NCI-H1694 treated with DMSO at 0.1 percent for 48 hours (cell line): ENCODE measurements at regions not wholly inside any gene's neighbourhood (a gene's known extent, or its start where the extent isn't known, plus 50 kb on each side); places are given as distances from the start of the nearest gene placed in this dataset.

ENCODE experiments used
- DNase-seq: peaks from one replicate; lab custom pipeline; 2025; lab: John Stamatoyannopoulos, UW

GRCh38 chr4:178414881-178415446 is 972.7 kb upstream of the AGA start:
- DNase-seq, result no peak

GRCh38 chr4:178415925-178416324 is 973.7 kb upstream of the AGA start:
- DNase-seq, result no peak

- DNase-seq, result no peak
Observed at GRCh38 chr4:178423366-178423765, 981.1 kb upstream of the AGA start.

GRCh38 chr4:178426871-178427270 is 984.6 kb upstream of the AGA start:
- DNase-seq, result no peak

GRCh38 chr4:178427663-178428062 is 985.4 kb upstream of the AGA start:
- no peak for DNase-seq

DNA sequence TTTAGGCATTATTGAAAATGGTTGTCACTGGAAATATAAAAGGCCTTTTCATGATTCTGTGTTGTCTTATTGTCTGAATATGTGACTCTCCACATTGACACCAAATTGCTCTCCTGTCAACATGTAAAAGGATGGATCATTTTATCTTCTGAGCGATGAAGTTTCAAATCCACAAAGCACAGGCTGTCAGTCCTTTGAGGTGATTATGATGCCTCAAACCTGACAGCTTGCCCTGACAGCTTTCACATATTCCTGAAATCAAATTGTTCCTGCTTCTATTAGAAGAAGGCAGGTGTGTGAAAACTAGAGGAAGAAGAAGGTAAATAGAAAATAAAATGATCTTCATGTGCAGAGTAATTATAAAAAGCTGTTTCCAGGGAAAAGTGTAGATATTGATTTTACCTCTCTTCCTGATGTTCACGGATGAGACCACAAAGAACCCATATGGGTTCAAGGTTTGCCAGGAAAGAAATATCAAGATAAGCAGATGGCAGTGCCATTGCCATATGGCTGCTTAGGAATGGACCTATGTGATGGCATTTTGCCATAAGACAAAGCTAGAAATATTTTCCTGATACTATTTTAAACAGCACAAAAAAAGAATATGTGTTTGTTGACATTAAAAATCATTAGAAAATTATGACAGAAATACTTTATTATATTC is 1006.3 kb upstream of the AGA start:
- no peak for DNase-seq

- no peak for DNase-seq
Observed at GRCh38 chr4:178450614-178451013, 1008.4 kb upstream of the AGA start.

- no peak for DNase-seq
Observed at GRCh38 chr4:178453057-178453456, 1010.8 kb upstream of the AGA start.

GRCh38 chr4:178457286-178457685 is 1015.0 kb upstream of the AGA start:
- DNase-seq, result no peak

GRCh38 chr4:178462710-178463109 is 1020.5 kb upstream of the AGA start:
- DNase-seq, result no peak

GRCh38 chr4:178463747-178464146 is 1021.5 kb upstream of the AGA start:
- no peak for DNase-seq

DNA sequence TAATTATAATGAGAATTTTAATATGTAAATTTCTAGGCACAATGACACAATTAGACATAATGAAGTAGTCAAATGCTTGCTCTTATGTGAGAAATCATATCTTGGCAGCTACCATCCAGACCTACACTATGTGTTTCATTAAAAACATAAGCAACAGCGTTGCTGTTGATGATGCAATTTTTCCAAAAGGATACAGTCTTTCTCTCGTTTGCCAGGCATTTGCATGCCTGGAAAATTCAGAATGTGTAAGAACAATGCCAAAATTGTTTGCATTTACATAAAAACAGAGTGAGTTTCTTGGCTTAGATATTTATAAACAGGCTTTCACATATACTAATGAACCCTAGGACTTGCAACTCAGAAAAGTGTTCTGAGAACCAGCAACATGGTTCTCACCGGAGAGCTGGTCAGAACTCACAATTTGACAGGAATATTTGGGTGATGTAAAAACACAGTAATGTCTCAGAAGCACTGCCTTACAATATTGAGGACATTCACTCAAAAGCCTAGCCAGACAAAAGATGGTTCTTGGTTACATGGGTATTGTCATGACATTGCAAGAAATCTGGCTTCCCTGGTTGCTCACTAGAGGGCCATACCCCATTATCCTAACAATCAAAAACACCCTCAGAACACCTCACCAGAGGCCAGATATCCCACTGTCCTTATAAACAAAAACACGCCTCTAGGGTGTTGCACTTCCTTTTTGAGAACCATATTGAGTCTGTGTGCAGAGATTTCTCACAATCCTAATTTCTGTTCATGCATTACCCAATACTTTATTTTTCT is 1029.0 kb upstream of the AGA start:
- DNase-seq, result no peak

DNA sequence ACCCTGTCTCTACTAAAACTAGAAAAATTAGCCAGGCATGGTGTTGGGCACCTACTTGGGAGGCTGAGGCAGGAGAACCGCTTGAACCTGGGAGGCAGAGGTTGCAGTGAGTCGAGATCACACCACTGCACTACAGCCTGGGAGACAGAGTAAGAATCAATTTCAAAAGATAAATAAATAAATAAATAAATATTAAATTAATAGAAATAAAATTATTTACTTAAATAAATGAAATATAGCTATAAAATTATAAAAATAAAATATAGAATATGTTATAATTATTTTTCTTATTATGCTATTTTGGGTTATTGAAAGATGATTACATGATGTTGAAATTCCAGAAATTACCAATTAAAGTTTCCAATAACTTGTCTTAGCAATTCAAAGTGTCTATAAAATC is 1029.8 kb upstream of the AGA start:
- DNase-seq, result no peak

DNA sequence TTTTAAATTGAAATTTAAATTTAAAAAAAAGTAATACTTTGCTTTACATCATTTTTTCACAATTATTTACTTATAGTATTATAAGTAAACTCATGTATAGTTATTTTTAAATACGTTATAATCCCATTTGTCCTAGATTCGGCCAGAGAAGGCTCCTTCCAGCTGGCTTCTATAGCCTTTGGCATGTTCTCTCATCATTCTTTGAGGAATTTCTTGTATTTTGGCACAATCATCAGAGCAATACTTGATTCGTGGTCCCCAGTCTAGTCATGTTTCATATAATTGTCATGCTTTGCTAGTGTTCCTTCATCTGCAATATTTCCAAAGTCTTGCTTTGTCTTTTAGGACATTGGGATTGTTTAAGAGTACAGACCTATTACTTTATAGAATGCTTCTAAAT is 1037.9 kb upstream of the AGA start:
- DNase-seq, result no peak

DNA sequence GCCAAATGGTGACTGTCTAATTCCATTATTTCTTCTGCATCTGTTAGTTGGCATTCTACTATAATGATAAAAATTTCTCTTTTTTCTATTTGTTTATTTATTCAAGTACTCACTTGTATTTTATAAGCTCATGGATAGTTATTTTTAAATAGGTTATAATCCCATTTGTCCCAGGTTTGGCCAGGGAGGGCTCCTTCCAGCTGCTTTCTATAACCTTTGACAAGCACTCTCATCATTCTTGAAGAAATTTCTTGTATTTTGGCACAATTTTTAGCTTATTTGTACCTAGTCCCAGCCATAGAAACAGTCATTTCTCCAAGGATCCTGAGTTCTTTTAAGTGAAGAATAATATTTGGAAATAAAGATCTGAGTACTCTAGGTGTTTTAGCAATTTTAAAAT is 1038.6 kb upstream of the AGA start:
- DNase-seq, result no peak

- no peak for DNase-seq
Observed at GRCh38 chr4:178481564-178481963, 1039.3 kb upstream of the AGA start.

DNA sequence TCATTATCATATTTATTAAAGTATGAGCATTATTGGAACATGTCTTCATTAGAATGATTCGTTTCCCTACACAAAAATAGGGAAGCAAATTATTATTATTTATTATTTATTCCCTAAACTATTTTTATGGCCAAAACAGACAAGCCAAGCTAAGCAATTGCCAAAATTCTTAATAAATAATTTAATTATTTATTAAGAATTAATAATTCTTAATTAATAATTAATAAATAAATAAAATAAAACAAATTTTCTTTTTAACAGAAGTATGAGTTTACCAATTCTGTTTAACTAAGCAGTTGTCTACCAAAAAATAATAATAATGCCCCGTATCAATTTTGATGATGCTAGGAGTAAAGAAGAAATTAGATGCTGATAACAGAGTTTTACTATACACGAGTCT is 1080.8 kb upstream of the AGA start:
- no peak for DNase-seq

- no peak for DNase-seq
Observed at GRCh38 chr4:178535939-178536579, 1093.8 kb upstream of the AGA start.

GRCh38 chr4:178553201-178553600 is 1111.0 kb upstream of the AGA start:
- no peak for DNase-seq

DNA sequence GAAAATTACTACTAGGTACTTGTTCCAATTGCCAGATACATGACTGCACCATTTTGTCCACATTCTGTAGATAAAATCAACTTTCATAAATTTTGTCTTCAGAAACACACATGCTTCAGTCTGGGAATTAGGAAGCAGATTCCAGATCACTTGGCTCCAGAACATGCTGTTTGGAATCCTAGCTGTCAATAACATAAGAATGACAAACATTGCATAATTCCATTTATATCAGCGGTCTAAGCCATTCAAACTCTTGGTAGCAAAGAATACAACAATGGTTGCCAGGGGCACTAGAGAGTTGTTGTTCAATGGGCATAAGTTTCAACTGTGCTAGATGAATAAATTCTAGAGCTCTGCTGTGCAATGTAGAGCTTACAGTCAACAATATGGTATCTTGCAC is 1112.1 kb upstream of the AGA start:
- no peak for DNase-seq

DNA sequence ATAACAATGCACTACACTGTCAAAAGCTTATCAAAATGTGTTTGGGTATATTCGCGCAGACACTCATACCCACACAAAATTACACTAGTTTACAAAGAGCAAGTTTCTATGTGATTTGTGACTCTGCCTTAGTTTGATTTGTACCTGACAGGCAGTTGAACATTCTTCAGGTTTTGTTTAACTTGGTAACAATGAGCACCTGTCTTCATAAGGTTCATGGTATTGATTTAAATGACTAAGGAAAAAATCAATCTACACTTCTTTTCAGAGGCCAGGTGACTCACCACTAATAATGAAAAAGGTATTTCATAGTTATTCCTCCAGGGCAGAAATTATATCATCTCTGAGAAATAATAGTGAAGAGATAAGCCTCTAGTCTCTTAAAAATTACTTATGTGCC is 1114.6 kb upstream of the AGA start:
- DNase-seq, result no peak

DNA sequence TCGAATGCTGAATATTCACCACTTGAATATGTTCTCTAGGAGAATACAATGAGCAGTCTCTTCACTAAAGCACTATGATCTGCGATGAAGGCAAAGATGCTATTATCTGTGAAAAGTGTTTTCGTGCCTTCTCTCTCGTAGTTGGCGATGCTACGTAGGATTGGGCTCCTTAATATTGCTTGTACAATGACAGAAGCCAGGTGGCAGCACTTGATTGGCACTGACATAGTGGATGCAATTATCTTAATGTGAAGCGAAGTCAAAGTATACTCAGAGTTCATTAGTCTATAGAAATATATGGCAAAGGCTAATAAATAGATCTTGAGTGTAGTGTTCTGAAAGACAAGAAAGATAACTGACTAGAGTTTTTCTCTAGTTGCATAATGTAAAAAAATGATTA is 1135.7 kb upstream of the AGA start:
- DNase-seq, result no peak
